ENCODE measurements at regions not wholly inside any gene's neighbourhood (a gene's known extent, or its start where the extent isn't known, plus 50 kb on each side); places are given as distances from the start of the nearest gene placed in this dataset.

- TF ChIP-seq CTCF (conservative IDR thresholded peaks at IDR 0.05; ENCODE audit: low read length) (no peak), EZH2phosphoT487 (IDR thresholded peaks at IDR 0.05; ENCODE audit: borderline replicate concordance) (no peak)
These were observed 148.8 kb upstream of the DMRT1 start for GRCh38 chr9:692636-693129.
